Nephron (organoid): ENCODE measurements at regions not wholly inside any gene's neighbourhood (a gene's known extent, or its start where the extent isn't known, plus 50 kb on each side); places are given as distances from the start of the nearest gene placed in this dataset.

Experiments
- H3K27ac Mint-ChIP-seq, 3 experiments: 2 replicates each; pipeline ENCODE4 v1.8.0; 2020; ENCODE audit warnings: mixed read lengths in 3 of 3, mild to moderate bottlenecking in 2 of 3, moderate library complexity in 1 of 3
- H3K27me3 Mint-ChIP-seq: 2 replicates; pipeline ENCODE4 v1.8.0; 2021; ENCODE audit warnings: low read depth, mild to moderate bottlenecking, moderate library complexity, mixed read lengths
- H3K36me3 Mint-ChIP-seq: 2 replicates; pipeline ENCODE4 v1.8.0; 2020; ENCODE audit warnings: low read depth, mixed read lengths
- H3K4me1 Mint-ChIP-seq: 2 replicates; pipeline ENCODE4 v1.8.0; 2020; ENCODE audit warnings: mixed read lengths
- H3K4me3 Mint-ChIP-seq, 3 experiments: 2 replicates each; pipeline ENCODE4 v1.8.0; 2020; ENCODE audit warnings: mild to moderate bottlenecking in 3 of 3, mixed read lengths in 3 of 3, moderate library complexity in 2 of 3
- H3K9me3 Mint-ChIP-seq: 2 replicates; pipeline ENCODE4 v1.8.0; 2020; ENCODE audit warnings: mixed read lengths
- TF ChIP-seq, protein P1 (sequence below), 3 experiments: fragments of 200-600 bp; sonication (generic); IDR thresholded peaks; one replicate each; pipeline ENCODE4 v1.5.0; 2021; ENCODE audit warnings: antibody characterized with exemption in 3 of 3; ENCODE audit not compliant: unreplicated experiment in 3 of 3

DNA sequence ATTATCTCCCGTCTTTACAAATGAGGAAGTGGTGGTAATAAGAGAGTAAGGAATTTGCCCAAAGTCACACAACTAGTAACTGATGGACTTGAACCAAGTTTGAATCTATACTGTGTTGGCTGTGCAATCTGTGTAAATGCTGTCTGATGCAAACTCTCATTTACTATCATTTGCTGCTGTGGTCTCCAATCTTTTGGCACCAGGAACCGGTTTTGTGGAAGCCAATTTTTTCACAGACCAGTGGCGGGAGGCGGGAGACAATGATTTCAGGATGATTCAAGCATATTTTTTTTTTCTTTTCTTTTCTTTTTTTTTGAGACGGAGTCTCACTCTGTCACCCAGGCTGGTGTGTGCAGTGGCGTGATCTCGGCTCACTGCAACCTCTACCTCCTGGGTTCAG, 450.0 kb upstream of the FZD8 start:
- H3K4me3 Mint-ChIP-seq: no peak overlapping the region
- TF ChIP-seq, protein P1, sequence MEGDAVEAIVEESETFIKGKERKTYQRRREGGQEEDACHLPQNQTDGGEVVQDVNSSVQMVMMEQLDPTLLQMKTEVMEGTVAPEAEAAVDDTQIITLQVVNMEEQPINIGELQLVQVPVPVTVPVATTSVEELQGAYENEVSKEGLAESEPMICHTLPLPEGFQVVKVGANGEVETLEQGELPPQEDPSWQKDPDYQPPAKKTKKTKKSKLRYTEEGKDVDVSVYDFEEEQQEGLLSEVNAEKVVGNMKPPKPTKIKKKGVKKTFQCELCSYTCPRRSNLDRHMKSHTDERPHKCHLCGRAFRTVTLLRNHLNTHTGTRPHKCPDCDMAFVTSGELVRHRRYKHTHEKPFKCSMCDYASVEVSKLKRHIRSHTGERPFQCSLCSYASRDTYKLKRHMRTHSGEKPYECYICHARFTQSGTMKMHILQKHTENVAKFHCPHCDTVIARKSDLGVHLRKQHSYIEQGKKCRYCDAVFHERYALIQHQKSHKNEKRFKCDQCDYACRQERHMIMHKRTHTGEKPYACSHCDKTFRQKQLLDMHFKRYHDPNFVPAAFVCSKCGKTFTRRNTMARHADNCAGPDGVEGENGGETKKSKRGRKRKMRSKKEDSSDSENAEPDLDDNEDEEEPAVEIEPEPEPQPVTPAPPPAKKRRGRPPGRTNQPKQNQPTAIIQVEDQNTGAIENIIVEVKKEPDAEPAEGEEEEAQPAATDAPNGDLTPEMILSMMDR (IDR thresholded peaks at IDR 0.05; ENCODE audit: unreplicated experiment in 3 of 3): no peak
- no peaks in the 10 kb centered on the region for H3K27me3 Mint-ChIP-seq

DNA sequence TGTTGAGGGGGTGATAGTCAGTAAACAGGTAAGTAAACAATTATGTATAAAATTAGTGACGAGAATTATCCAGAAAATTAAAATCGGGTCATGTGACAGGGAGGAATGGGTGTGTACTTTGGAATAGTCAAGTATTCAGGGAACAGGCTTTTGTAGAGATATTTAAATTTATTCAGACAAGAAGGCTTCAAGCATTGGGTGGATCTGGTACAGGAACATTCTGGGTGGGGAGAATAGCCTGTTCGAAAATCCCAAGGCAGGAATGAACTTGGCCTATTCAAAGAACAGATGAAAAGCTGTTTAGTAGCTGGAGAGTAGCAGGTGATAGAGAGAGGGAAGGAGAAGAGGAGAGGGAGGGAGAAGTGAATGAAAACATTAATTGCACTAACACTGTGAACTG, 448.9 kb upstream of the FZD8 start:
- Mint-ChIP-seq H3K27me3 (no peaks in the 10 kb centered on the region), H3K36me3 (no peaks in the 10 kb centered on the region), H3K9me3 (peaks cover 3% of the 10 kb centered on the region), H3K4me1 (peaks cover 5% of the 10 kb centered on the region), H3K4me3 (no peak overlapping the region), H3K27ac (no peak overlapping the region)
- TF ChIP-seq, protein P1 (IDR thresholded peaks at IDR 0.05; ENCODE audit: unreplicated experiment in 3 of 3): no peak

More for the DNA sequence above, 450.0 kb upstream of the FZD8 start:
- Mint-ChIP-seq H3K9me3 (peaks cover 2% of the 10 kb centered on the region), H3K4me1 (peaks cover 5% of the 10 kb centered on the region), H3K36me3 (no peaks in the 10 kb centered on the region), H3K27ac (no peak overlapping the region)

DNA sequence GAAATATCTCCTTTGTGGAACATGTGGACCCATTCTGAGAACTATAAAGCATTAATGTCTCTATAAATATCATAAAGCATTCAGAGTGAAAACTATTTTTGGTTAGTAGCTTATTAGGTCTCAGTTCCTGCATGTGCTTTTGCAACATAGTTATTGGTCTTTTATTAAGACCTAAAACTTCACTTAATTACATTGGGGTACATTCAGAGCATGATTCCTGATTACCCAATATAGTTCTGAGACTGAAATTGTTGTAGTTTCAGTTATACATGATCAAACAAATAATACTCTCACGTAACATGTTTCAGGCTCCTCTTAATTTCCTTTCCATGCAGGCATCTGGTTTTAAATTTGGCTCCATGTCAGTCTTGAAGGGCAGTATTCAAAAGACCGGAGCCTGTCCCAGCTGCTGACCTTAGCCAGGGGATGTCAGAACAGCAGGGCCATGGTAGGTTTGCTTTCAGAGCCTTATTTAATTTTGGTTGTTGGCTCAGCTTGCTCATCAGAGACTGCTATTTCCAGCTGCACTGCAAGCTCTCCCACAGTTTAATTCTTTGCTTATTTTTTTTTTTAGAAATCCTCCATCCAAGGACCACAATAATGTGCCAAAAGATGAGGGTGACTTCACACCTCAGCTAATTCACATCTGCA, 447.8 kb upstream of the FZD8 start:
- TF ChIP-seq, protein P1 (IDR thresholded peaks at IDR 0.05; ENCODE audit: unreplicated experiment in 3 of 3): no peak
- H3K4me3 Mint-ChIP-seq: no peak overlapping the region
- H3K4me1 Mint-ChIP-seq: peaks cover 5% of the 10 kb centered on the region
- H3K36me3 Mint-ChIP-seq: no peaks in the 10 kb centered on the region
- H3K9me3 Mint-ChIP-seq: peaks cover 6% of the 10 kb centered on the region
- no peaks in the 10 kb centered on the region for H3K27me3 Mint-ChIP-seq
- H3K27ac Mint-ChIP-seq: no peak overlapping the region

DNA sequence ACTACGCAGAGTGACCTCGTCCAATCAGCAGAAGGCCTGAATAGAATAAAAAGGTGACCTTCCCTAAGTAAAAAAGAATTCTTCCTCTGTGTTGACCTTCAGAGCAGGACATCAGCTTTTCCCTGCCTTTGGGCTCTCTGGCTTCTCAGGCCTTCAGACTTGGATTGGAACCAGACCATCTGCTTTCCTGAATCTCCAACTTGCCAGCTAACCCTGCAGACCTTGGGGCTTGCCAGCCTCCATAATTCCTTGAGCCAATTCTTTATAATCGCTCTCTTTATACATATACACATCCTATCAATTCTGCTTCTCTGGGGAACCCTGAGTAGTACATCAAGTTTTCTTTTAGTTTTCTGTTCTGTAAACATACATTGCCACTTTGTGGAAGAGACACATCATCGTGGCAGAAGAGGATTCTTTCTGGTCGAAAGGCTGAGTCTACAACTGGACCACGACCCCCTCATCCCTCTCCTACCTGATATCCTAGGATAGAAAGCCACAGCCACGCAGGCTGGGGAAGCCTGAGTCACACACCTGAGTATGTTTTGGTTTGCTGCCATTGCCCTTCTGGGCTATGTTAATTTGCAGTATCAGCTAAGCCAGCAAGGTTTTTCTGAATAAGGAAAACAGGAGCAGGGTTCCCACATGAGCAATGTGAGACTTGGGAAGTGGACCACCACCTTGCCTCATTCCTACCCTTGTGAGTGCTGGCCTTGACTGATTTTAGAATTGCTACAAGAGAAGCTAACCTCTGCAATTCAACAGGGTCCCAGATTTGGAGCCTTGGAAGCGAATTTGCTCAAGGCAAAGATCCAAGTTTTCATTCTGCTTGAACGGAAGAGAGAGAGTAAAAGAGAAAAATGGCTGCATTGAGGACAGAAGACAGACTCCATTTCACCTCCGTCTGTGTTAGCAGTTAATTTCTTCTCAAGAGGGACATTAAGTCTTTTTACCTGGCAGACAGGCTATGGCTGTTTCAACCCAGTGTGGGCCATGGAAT, 445.2 kb upstream of the FZD8 start:
- peaks cover 8% of the 10 kb centered on the region for H3K9me3 Mint-ChIP-seq
- no peaks in the 10 kb centered on the region for H3K27me3 Mint-ChIP-seq
- H3K27ac Mint-ChIP-seq: no peak overlapping the region
- peaks cover 5% of the 10 kb centered on the region for H3K4me1 Mint-ChIP-seq
- no peak overlapping the region for H3K4me3 Mint-ChIP-seq
- TF ChIP-seq, protein P1 (IDR thresholded peaks at IDR 0.05; ENCODE audit: unreplicated experiment in 3 of 3): no peak
- no peaks in the 10 kb centered on the region for H3K36me3 Mint-ChIP-seq

DNA sequence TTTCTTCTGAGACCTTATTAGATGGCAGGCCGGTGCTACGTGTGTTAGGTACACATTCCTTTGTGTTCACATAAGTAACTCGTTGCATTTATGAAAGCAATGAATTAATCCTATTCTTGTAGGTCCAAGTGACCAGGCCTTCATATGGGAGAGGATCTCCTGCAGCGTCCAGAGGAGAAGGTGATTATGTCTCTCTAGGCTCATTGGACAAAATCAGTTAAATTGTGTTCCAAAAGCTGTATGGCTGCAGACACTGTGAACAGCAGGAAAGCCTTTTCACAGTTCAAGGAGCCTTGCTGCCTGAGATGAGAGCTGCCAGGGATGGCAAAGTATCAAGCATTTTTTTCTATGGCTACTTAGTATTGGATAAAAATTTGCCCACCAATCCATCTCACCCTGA, 433.1 kb upstream of the FZD8 start:
- H3K36me3 Mint-ChIP-seq: no peaks in the 10 kb centered on the region
- no peaks in the 10 kb centered on the region for H3K4me1 Mint-ChIP-seq
- no peak overlapping the region for H3K4me3 Mint-ChIP-seq
- TF ChIP-seq, protein P1 (IDR thresholded peaks at IDR 0.05; ENCODE audit: unreplicated experiment in 3 of 3): no peak
- peaks cover 7% of the 10 kb centered on the region for H3K9me3 Mint-ChIP-seq
- peaks cover 4% of the 10 kb centered on the region for H3K27me3 Mint-ChIP-seq
- H3K27ac Mint-ChIP-seq: no peak overlapping the region
